SK-N-SH (cell line): ENCODE measurements at regions not wholly inside any gene's neighbourhood (a gene's known extent, or its start where the extent isn't known, plus 50 kb on each side); places are given as distances from the start of the nearest gene placed in this dataset.

Source experiments
- CTCF ChIA-PET: fragments of 300-600, 350-600 bp; formaldehyde crosslinking; extraction: SDS; loops from one replicate; lab custom pipeline; 2021; lab: Yijun Ruan, JAX
- POLR2A ChIA-PET: fragments of 350-600 bp; sonication (Branson Sonifier 250); formaldehyde crosslinking; extraction: SDS; loops from one replicate; lab custom pipeline; 2020; ENCODE audit warnings: antibody characterized with exemption, inconsistent platforms; lab: Yijun Ruan, JAX
- DNase-seq: peaks from one replicate; pipeline ENCODE4 v3.0.0; 2012
- H2AFZ ChIP-seq: fragments of 200-600 bp; sonication (generic); 2 replicates; pipeline ENCODE4 v1.8.1; 2016; ENCODE audit warnings: antibody characterized with exemption, mild to moderate bottlenecking, low read depth
- H3F3A ChIP-seq: fragments of 200-600 bp; sonication (generic); replicated peaks from 2 replicates; pipeline ENCODE3; 2016; ENCODE audit warnings: antibody characterized with exemption, mild to moderate bottlenecking; ENCODE audit not compliant: insufficient read depth
- H3K27ac ChIP-seq, 2 experiments: fragments of 200-500 bp in 1 of 2; fragments of 200-600 bp in 1 of 2; sonication (Bioruptor generic) in 1 of 2; sonication (generic), shearing (Covaris generic) in 1 of 2; 2 replicates each; pipeline versions ENCODE4 v1.5.1 to v1.6.1; 2014 to 2016; ENCODE audit warnings: low read depth in 2 of 2, inconsistent platforms in 1 of 2, low read length in 1 of 2, mild to moderate bottlenecking in 1 of 2, mixed read lengths in 1 of 2
- H3K27me3 ChIP-seq: fragments of 200-600 bp; sonication (generic), shearing (Covaris generic); 2 replicates; pipeline ENCODE4 v1.6.1; 2016; ENCODE audit warnings: mixed run types; ENCODE audit not compliant: insufficient read depth
- H3K36me3 ChIP-seq, 2 experiments: fragments of 200-500 bp in 1 of 2; fragments of 200-600 bp in 1 of 2; sonication (Bioruptor generic) in 1 of 2; sonication (generic) in 1 of 2; replicated peaks in 1 of 2; 2 replicates each; pipeline versions ENCODE3 to v1.5.1; 2014 to 2016; ENCODE audit warnings: low read length in 1 of 2, mild to moderate bottlenecking in 1 of 2; ENCODE audit not compliant: insufficient read depth in 2 of 2, control insufficient read depth in 1 of 2
- H3K4me1 ChIP-seq, 2 experiments: fragments of 200-500 bp in 1 of 2; fragments of 200-600 bp in 1 of 2; sonication (Bioruptor generic) in 1 of 2; sonication (generic), shearing (Covaris generic) in 1 of 2; 2 replicates each; pipeline versions ENCODE4 v1.5.1 to v1.6.1; 2014 to 2016; ENCODE audit warnings: low read depth in 1 of 2, low read length in 1 of 2, mixed run types in 1 of 2; ENCODE audit not compliant: insufficient read depth in 2 of 2, control insufficient read depth in 1 of 2
- H3K4me2 ChIP-seq: fragments of 200-600 bp; sonication (generic), shearing (Covaris generic); 2 replicates; pipeline ENCODE4 v1.6.1; 2017; ENCODE audit warnings: mixed run types
- H3K4me3 ChIP-seq, 2 experiments: fragments of 200-500 bp in 1 of 2; fragments of 200-600 bp in 1 of 2; sonication (Bioruptor generic) in 1 of 2; sonication (generic), shearing (Covaris generic) in 1 of 2; 2 replicates each; pipeline versions ENCODE4 v1.5.1 to v1.8.1; 2014 to 2016; ENCODE audit warnings: low read depth in 2 of 2, inconsistent platforms in 1 of 2, low read length in 1 of 2, mild to moderate bottlenecking in 1 of 2, mixed read lengths in 1 of 2, moderate library complexity in 1 of 2
- H3K79me2 ChIP-seq: fragments of 200-600 bp; sonication (generic); 2 replicates; pipeline ENCODE4 v1.8.1; 2017; ENCODE audit warnings: mild to moderate bottlenecking; ENCODE audit not compliant: insufficient read depth
- H3K9ac ChIP-seq: fragments of 200-600 bp; sonication (generic); 2 replicates; pipeline ENCODE4 v1.6.1; 2017; ENCODE audit warnings: mixed run types
- H3K9me2 ChIP-seq: fragments of 200-600 bp; sonication (generic); 2 replicates; pipeline ENCODE4 v1.6.1; 2017; ENCODE audit warnings: mixed run types
- H3K9me3 ChIP-seq: fragments of 200-600 bp; sonication (generic); 2 replicates; pipeline ENCODE4 v1.6.1; 2017; ENCODE audit warnings: mixed run types, mild to moderate bottlenecking, moderate library complexity
- H4K20me1 ChIP-seq: fragments of 200-600 bp; sonication (generic); 2 replicates; pipeline ENCODE4 v1.6.1; 2017; ENCODE audit warnings: mild to moderate bottlenecking, mixed run types; ENCODE audit not compliant: insufficient read depth
- GATA2 ChIP-seq: sonication (generic); formaldehyde crosslinking; IDR thresholded peaks from 2 replicates; pipeline ENCODE4 v1.5.0; 2020; ENCODE audit warnings: mild to moderate bottlenecking, missing genetic modification reagents
- MXI1 ChIP-seq: IDR thresholded peaks from 2 replicates; pipeline ENCODE4 v1.6.1; 2012; ENCODE audit warnings: mild to moderate bottlenecking, low read depth, low read length, improper control_type of control experiment
- RAD21 ChIP-seq: IDR thresholded peaks from 2 replicates; pipeline ENCODE4 v1.6.1; 2012; ENCODE audit warnings: mild to moderate bottlenecking, low read length
- RFX5 ChIP-seq: IDR thresholded peaks from 2 replicates; pipeline ENCODE4 v1.6.1; 2012; ENCODE audit warnings: mild to moderate bottlenecking, improper control_type of control experiment, low read length
- RXRA ChIP-seq: IDR thresholded peaks from 2 replicates; pipeline ENCODE4 v1.4.0; 2012; ENCODE audit warnings: low read depth, mild to moderate bottlenecking, borderline replicate concordance
- SIN3A ChIP-seq: IDR thresholded peaks from 2 replicates; pipeline ENCODE4 v1.6.1; 2012; ENCODE audit warnings: low read depth, mild to moderate bottlenecking, low read length, moderate library complexity, borderline replicate concordance
- TEAD4 ChIP-seq: IDR thresholded peaks from 2 replicates; pipeline ENCODE4 v1.4.0; 2012; ENCODE audit warnings: mild to moderate bottlenecking, borderline replicate concordance; ENCODE audit not compliant: insufficient read depth
- YY1 ChIP-seq: IDR thresholded peaks from 2 replicates; pipeline ENCODE4 v1.4.0; 2012; ENCODE audit warnings: low read depth, mild to moderate bottlenecking
- WGBS: methylation state at CpG from one replicate; pipeline ENCODE4 v1.1.6; 2017; ENCODE audit warnings: low lambda C conversion rate; 5-methylcytosine and 5-hydroxymethylcytosine counted together
- TF ChIP-seq, protein P1 (sequence below): fragments of 150-350 bp; IDR thresholded peaks from 2 replicates; pipeline ENCODE4 v1.6.1; 2016; ENCODE audit warnings: mild to moderate bottlenecking, low read depth, low read length
- TF ChIP-seq, protein P2 (sequence below): IDR thresholded peaks from 2 replicates; pipeline ENCODE4 v1.4.0; 2012; ENCODE audit warnings: low read depth, borderline replicate concordance

DNA sequence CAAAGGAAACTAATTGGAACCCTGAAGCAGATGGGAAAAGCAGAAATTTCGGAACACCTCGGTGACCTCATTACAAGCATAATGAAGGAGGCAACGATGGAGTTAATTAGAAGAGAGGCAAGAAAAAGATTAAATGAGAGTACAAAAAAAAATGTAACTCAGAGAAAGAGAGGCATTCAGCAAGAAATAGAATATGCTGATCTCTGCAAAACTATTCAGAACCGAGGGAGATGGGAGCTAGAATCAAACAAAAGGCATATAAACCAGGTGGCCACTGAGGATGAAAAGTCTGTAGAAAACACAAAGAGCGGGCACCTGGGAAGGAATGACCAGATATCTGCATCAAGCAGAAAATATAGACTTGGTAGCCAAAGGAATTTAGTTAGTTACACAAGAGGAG lies 118.9 kb downstream of the CETN3 start:
- Histone ChIP-seq H3K9ac (no peak overlapping the region), H2AFZ (no peak overlapping the region), H3K27me3 (no peaks in the 10 kb centered on the region), H3K9me2 (no peaks in the 10 kb centered on the region), H3K9me3 (no peaks in the 10 kb centered on the region)
- CTCF ChIA-PET = no interaction called here
- TF ChIP-seq SIN3A (no peak), RXRA (no peak), MXI1 (no peak)
- TF ChIP-seq, protein P1, sequence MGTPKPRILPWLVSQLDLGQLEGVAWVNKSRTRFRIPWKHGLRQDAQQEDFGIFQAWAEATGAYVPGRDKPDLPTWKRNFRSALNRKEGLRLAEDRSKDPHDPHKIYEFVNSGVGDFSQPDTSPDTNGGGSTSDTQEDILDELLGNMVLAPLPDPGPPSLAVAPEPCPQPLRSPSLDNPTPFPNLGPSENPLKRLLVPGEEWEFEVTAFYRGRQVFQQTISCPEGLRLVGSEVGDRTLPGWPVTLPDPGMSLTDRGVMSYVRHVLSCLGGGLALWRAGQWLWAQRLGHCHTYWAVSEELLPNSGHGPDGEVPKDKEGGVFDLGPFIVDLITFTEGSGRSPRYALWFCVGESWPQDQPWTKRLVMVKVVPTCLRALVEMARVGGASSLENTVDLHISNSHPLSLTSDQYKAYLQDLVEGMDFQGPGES = no peak
- TF ChIP-seq, all 33 proteins: peak for 0
- H3K36me3 ChIP-seq = no peaks in the 10 kb centered on the region
- no peaks in the 10 kb centered on the region; a peak in 1 of 4 replicates for H3K4me1 ChIP-seq
- WGBS = 65% methylated on average over 5 of the region's 5 CpGs
- no peak overlapping the region for H3K4me2 ChIP-seq
- no peaks in the 10 kb centered on the region for H3K79me2 ChIP-seq
- H3K4me3 ChIP-seq = no peak overlapping the region
- no peak for DNase-seq
- POLR2A ChIA-PET = no interaction called here
- no peaks in the 10 kb centered on the region for H4K20me1 ChIP-seq
- H3F3A ChIP-seq = no peaks in the 10 kb centered on the region
- H3K27ac ChIP-seq = no peak overlapping the region

DNA sequence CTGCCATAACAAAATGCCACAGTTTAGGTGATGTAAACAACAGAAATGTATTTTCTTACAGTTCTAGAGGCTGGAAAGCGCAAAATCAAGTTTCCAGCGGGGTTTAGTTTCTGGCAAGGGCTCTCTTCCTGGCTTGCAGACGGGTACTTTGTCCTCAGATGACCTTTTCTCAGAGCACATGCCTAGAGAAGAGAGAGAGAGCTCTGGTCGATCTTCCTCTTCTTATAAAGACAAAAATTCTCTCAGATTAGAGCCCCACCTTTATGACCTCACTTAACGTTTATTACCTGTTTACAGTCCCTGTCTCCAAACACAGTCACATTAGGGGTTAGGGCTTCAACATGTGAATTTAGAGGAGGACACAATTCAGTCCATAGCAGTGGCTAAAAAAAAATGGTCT lies 119.7 kb downstream of the CETN3 start:
- Histone ChIP-seq H3K9me2 (no peaks in the 10 kb centered on the region), H3K27me3 (no peaks in the 10 kb centered on the region), H3F3A (no peaks in the 10 kb centered on the region), H3K36me3 (no peaks in the 10 kb centered on the region), H3K9me3 (no peaks in the 10 kb centered on the region), H3K4me2 (no peak overlapping the region), H2AFZ (no peak overlapping the region), H3K4me1 (no peaks in the 10 kb centered on the region; a peak in 1 of 4 replicates), H4K20me1 (no peaks in the 10 kb centered on the region), H3K79me2 (no peaks in the 10 kb centered on the region), H3K27ac (no peak overlapping the region), H3K4me3 (no peak overlapping the region), H3K9ac (no peak overlapping the region)
- 41% methylated on average over 5 of the region's 5 CpGs for WGBS
- CTCF ChIA-PET = no interaction called here
- no peak for DNase-seq
- TF ChIP-seq, protein P2, sequence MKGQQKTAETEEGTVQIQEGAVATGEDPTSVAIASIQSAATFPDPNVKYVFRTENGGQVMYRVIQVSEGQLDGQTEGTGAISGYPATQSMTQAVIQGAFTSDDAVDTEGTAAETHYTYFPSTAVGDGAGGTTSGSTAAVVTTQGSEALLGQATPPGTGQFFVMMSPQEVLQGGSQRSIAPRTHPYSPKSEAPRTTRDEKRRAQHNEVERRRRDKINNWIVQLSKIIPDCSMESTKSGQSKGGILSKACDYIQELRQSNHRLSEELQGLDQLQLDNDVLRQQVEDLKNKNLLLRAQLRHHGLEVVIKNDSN = no peak
- TF ChIP-seq MXI1 (no peak), GATA2 (CRISPR knock-in tag) (no peak), TEAD4 (no peak), RFX5 (no peak), RAD21 (no peak)
- POLR2A ChIA-PET = no interaction called here

DNA sequence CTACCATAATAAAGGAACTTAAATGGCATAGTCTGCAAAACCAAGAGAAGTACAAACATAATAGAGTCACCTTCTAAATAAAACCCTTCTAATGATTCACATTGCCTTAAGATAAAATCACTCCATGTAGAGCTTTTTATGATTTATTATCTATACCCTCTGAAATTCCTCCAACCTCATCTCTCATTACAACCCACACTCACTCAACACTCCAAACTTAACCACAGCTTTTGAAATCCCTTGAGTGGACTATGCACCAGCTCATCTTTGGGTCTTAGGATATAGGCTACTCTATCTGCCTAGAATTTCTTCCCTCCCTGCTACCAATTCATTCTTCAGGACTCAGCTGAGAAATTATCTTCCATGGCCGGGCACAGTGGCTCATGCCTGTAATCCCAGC lies 122.5 kb downstream of the CETN3 start:
- no peak for TF ChIP-seq YY1
- DNase-seq = no peak
- H3K9ac ChIP-seq = no peak overlapping the region
- H3K9me3 ChIP-seq = no peaks in the 10 kb centered on the region
- no peaks in the 10 kb centered on the region for H3K9me2 ChIP-seq
- POLR2A ChIA-PET = no interaction called here
- no peak overlapping the region for H2AFZ ChIP-seq
- no peak overlapping the region for H3K4me3 ChIP-seq
- no peak overlapping the region for H3K4me2 ChIP-seq
- WGBS = 58% methylated on average over 1 of the region's 1 CpG
- no peaks in the 10 kb centered on the region; a peak in 1 of 4 replicates for H3K4me1 ChIP-seq
- no peaks in the 10 kb centered on the region for H3K79me2 ChIP-seq
- H4K20me1 ChIP-seq = no peaks in the 10 kb centered on the region
- no peaks in the 10 kb centered on the region for H3F3A ChIP-seq
- no peaks in the 10 kb centered on the region for H3K27me3 ChIP-seq
- CTCF ChIA-PET = interaction anchor here (0.8 to 1.8 kb wide), 2 partner anchors 22 to 1559 kb away, joined by 3 to 7 read pairs; no protein-coding TSS in a partner anchor
- H3K27ac ChIP-seq = no peak overlapping the region
- no peaks in the 10 kb centered on the region for H3K36me3 ChIP-seq
